ENCODE measurements at regions not wholly inside any gene's neighbourhood (a gene's known extent, or its start where the extent isn't known, plus 50 kb on each side); places are given as distances from the start of the nearest gene placed in this dataset.

DNA sequence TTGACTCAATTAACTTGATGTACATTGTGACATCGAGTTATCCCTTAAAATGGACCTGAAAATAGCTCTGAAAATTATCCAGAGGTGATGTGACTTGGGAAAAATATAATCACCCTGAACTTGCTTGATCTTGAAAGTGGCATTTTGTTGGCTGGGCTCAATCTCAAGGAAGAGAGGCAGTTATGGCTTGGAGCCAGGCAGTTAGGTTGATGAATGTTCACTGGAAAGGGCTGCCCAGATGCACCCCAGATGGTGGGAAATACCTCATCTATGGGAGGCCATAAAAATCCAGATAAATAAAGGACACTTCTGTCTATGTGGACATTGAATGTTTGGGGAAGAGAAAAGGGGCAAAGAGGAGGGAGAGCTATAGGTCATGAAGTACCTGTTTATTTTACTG, 55.7 kb upstream of the OR5AN1 start:
- no peak for TF ChIP-seq CTCF (IDR thresholded peaks at IDR 0.05; ENCODE audit: low read depth, low read length)
- no peak for DNase-seq (ENCODE audit: low read depth in 1 of 2, low spot score in 1 of 2)
- Histone ChIP-seq H3K36me3 (no peaks in the 10 kb centered on the region), H3K4me3 (no peak overlapping the region), H3K27me3 (no peaks in the 10 kb centered on the region), H3K4me1 (ENCODE audit: low read depth) (no peaks in the 10 kb centered on the region), H3K27ac (no peak overlapping the region), H3K9me3 (ENCODE audit: low read depth) (no peaks in the 10 kb centered on the region)

GRCh38 chr11:59295435-59295834, 63.3 kb upstream of the OR5AN1 start:
- no peak overlapping the region for H3K4me3 ChIP-seq
- no peaks in the 10 kb centered on the region for H3K27me3 ChIP-seq
- no peaks in the 10 kb centered on the region for H3K36me3 ChIP-seq
- H3K27ac ChIP-seq: no peak overlapping the region
- no peaks in the 10 kb centered on the region for H3K9me3 ChIP-seq (ENCODE audit: low read depth)
- H3K4me1 ChIP-seq (ENCODE audit: low read depth): no peaks in the 10 kb centered on the region
- TF ChIP-seq CTCF (IDR thresholded peaks at IDR 0.05; ENCODE audit: low read depth, low read length): no peak
- DNase-seq (ENCODE audit: low read depth in 1 of 2, low spot score in 1 of 2): no peak

DNA sequence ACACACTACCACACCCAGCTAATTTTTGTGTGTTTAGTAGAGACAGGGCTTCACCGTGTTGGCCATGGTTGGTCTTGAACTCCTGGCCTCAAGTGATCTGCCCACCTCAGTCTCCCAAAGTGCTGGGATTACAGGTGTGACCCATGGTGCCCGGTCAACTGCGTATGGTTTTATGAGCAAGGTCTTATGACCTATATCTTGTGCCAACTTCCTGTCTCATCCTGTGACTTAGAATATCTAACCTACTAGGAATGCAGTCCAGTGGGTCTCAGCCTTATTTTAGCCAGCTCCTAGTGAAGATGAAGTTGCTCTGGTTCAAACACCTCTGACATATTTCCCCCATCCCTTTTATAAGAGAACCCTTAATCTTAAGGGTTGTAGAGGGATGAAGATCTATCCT, 66.1 kb upstream of the OR5AN1 start:
- Histone ChIP-seq H3K4me1 (ENCODE audit: low read depth) (no peaks in the 10 kb centered on the region), H3K36me3 (no peaks in the 10 kb centered on the region), H3K4me3 (no peak overlapping the region), H3K9me3 (ENCODE audit: low read depth) (no peaks in the 10 kb centered on the region), H3K27ac (no peak overlapping the region), H3K27me3 (no peaks in the 10 kb centered on the region)
- TF ChIP-seq CTCF (IDR thresholded peaks at IDR 0.05; ENCODE audit: low read depth, low read length): no peak
- DNase-seq (ENCODE audit: low read depth in 1 of 2, low spot score in 1 of 2): no peak

DNA sequence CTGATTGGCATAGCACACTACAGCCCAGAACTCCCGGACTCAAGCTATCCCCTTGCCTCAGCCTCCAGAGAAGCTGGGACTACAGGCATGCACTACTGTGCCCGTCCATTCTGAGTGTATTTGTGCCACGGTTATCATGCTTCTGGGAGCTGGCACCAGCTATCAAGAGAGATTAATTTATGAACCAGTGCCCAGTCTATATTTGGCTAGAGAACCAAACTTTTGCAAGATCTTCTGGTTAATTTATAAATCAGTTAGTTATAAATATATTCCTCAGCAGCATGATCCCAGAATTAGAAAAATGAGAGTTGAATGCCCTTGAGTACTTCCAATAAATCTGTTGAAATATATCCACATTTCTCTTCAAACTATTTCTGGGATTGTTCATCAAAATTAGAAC, 67.5 kb upstream of the OR5AN1 start:
- no peaks in the 10 kb centered on the region for H3K27me3 ChIP-seq
- no peaks in the 10 kb centered on the region for H3K9me3 ChIP-seq (ENCODE audit: low read depth)
- H3K4me1 ChIP-seq (ENCODE audit: low read depth): no peaks in the 10 kb centered on the region
- H3K4me3 ChIP-seq: no peak overlapping the region
- no peaks in the 10 kb centered on the region for H3K36me3 ChIP-seq
- TF ChIP-seq CTCF (IDR thresholded peaks at IDR 0.05; ENCODE audit: low read depth, low read length): no peak
- no peak overlapping the region for H3K27ac ChIP-seq
- no peak for DNase-seq (ENCODE audit: low read depth in 1 of 2, low spot score in 1 of 2)

GRCh38 chr11:59289356-59290181, 69.1 kb upstream of the OR5AN1 start:
- TF ChIP-seq CTCF (IDR thresholded peaks at IDR 0.05; ENCODE audit: low read depth, low read length): no peak
- DNase-seq (ENCODE audit: low read depth in 1 of 2, low spot score in 1 of 2): no peak
- no peaks in the 10 kb centered on the region for H3K4me1 ChIP-seq (ENCODE audit: low read depth)
- no peaks in the 10 kb centered on the region for H3K27me3 ChIP-seq
- no peak overlapping the region for H3K4me3 ChIP-seq
- no peaks in the 10 kb centered on the region for H3K9me3 ChIP-seq (ENCODE audit: low read depth)
- no peak overlapping the region for H3K27ac ChIP-seq
- no peaks in the 10 kb centered on the region for H3K36me3 ChIP-seq
